Effector CD8-positive, alpha-beta T cell (primary cell): ENCODE measurements at regions not wholly inside any gene's neighbourhood (a gene's known extent, or its start where the extent isn't known, plus 50 kb on each side); places are given as distances from the start of the nearest gene placed in this dataset.
A peak's percentile ranks its signal among the peaks of the same experiment; 100 is the strongest.
"Not testable (repeated sequence)": the region's sequence is repeated elsewhere in the genome, so short reads cannot be mapped to it uniquely, and the experiment has no call there.

ENCODE experiments used
- DNase-seq: peaks from one replicate; lab custom pipeline; 2025; lab: John Stamatoyannopoulos, UW

DNA sequence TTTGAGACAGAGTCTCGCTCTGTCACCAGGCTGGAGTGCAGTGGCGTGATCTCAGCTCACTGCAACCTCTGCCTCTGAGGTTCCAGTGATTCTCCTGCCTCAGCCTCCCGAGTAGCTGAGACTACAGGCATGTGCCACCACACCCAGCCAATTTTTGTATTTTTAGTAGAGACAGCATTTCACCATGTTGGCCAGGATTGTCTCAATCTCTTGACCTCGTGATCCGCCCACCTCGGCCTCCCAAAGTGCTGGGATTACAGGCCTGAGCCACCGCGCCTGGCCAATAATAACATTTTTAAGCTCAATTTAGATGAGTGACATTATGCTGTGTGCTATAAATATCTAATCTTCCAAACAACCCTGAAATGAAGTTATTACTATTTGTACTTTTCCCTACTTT is 338.8 kb upstream of the VRK2 start:
- DNase-seq = not testable (repeated sequence)

DNA sequence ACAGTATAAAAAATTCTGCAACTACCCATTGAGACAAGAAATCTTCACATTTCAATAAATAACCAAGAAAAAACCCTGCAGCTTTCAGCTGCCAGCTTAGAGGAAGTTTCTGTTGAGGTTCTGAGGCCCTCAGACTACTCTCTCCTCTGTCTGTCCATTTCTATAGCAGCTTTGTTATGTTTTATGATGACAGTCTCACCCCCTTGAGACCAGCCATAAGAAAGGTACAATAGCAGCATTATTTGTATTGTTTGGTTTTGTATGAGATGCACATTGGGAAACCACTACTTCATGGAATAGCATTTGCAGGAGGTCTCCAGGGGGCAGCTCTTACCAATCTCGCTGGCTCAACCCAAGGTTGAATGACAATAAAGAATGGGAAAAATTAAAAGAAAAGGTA is 334.6 kb upstream of the VRK2 start:
- DNase-seq = no peak

GRCh38 chr2:57720728-57721627 is 325.6 kb upstream of the VRK2 start:
- peak; percentile 10 for DNase-seq

GRCh38 chr2:57725337-57725947 is 321.2 kb upstream of the VRK2 start:
- DNase-seq = no peak

- DNase-seq = no peak
Measured at GRCh38 chr2:57726294-57726693, 320.3 kb upstream of the VRK2 start.

DNA sequence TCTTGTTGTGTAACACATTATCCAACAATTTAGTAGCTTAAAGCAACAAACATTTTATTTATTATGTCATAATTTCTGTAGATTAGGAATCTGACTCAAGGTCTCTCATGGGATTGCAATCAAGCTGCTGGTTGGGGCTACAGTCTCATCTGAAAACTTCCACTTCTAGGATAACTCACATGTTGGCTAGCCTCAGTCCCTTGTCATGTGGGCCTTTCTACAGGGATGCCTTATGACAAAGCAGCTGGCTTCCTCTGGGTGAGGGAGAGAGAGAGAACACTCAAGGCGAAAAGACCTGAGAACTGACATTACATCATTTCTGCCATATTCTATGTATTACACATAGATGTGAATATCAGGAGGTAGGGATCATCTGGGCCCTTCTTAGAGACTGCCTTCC is 317.9 kb upstream of the VRK2 start:
- DNase-seq = no peak

GRCh38 chr2:57733956-57734355 is 312.6 kb upstream of the VRK2 start:
- DNase-seq = no peak

DNA sequence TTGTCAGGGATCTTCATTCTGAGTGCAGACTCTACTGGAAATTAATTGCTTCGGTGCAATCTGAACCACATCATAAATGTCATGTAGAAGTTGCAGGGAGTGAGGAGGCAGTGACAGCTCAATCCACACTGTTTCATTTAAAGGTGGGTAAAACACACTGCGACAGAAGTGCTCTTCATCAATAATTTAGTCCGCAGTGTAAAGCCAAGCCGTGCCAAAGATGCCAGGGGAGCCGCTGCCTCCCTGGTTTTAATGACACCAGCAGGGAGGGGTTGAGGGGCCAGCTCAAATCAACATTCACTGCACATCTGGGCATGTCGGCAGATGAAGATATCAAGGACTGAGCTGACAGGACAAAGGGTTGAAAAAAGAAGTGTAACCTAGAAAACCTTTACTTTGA is 305.7 kb upstream of the VRK2 start:
- no peak for DNase-seq

DNA sequence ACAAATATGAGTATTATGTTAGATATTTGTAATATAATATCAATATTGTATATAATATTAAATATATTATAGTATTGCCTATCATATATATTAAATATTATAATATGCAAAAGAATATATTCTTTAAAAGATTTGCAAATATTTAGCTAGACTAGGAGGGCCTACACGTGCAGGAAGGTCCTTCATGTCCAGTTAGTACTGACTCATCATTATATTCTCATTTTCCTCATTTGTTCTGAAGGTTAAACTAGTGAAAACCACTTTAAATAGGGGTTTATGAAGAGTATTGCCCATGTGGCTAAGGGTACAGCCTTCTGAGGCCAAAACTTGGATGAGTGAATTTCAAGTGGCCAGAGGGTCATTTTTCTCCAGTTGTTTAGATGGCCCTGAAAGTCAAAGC is 293.0 kb upstream of the VRK2 start:
- no peak for DNase-seq

DNA sequence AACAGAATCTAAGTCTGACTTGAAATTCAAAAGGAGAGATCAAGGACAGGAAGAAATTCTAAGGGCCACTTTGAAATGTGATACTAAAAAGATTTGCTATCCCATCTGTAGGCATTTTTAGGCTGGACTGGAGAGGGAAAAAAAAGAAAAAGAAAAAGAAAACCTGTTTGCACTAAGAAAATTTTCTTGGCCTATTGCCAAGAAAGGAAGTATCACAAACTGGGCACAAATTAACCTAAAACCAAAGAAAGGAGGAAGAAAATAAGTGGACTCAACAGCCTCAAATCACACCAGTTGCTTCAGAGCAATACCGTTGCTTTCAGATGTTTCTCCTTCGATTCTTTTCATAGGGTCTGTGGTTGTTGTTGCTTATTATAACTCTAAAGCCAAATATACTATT is 287.9 kb upstream of the VRK2 start:
- DNase-seq = no peak

DNA sequence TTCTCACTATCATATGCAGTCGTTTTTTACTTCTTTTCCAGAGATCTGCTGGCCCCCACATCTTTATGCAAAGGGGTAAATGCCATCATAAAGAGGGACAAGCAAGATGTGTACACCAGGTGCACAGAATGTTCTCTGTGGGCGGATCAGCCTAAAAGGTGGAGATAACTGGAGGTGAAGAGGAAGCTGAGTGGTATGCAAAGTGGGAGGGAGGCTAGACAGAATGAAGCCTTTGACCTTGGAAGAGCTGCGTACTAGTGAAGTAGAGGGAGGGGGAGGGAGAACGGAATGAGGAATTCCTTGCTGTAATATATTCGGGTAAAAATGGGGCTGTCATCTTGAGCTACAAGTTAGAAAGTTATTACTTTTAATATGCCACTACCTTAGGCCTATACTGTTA is 287.5 kb upstream of the VRK2 start:
- no peak for DNase-seq

GRCh38 chr2:57759822-57760300 is 286.7 kb upstream of the VRK2 start:
- peak; percentile 52 for DNase-seq

GRCh38 chr2:57760381-57760801 is 286.2 kb upstream of the VRK2 start:
- DNase-seq = no peak

- no peak for DNase-seq
Measured at GRCh38 chr2:57776916-57777315, 269.7 kb upstream of the VRK2 start.

DNA sequence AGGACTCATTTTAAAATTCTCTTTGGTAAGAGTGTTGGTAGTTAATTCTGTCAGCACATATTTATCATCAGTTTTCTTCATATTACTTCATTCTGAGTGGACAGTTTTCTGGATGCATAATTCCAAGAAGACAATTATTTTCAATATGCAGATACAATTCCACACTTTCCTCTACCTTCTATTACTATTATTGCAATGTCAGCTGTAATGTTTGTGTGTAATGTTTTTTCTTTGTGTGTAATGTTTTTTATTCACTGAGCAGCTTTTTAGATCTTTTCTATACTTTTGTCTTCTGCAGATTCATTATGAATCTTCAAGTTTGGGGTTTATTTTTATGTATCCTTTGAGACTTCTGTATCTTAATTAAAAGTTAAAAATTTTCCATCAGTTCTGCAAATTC is 264.0 kb upstream of the VRK2 start:
- DNase-seq = no peak

- no peak for DNase-seq
Measured at GRCh38 chr2:57793310-57793709, 253.3 kb upstream of the VRK2 start.

DNA sequence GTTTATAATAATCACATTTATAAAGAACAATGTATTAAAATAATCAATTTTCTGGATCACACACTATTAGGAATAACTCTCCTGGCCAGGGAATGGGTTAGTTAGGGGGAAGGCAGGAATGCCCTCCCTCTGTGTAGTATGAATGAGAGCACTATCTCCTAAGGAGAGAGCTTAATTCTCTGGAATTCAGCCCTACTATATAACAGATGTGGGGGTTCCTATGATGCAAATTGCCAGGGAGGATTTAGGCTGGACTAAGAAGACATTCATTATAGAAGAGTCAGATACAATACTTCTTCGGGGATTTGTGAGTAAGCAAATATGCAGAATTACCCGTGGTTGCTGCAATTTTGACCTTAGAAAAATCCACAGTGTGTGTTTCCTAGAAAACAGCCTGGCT is 250.1 kb upstream of the VRK2 start:
- DNase-seq = no peak

- no peak for DNase-seq
Measured at GRCh38 chr2:57798346-57798745, 248.3 kb upstream of the VRK2 start.

GRCh38 chr2:57802243-57802642 is 244.4 kb upstream of the VRK2 start:
- no peak for DNase-seq

GRCh38 chr2:57804971-57805370 is 241.6 kb upstream of the VRK2 start:
- DNase-seq = no peak

GRCh38 chr2:57806449-57806968 is 240.1 kb upstream of the VRK2 start:
- no peak for DNase-seq

GRCh38 chr2:57809230-57809629 is 237.4 kb upstream of the VRK2 start:
- no peak for DNase-seq

GRCh38 chr2:57821088-57821487 is 225.5 kb upstream of the VRK2 start:
- DNase-seq = no peak
